Activated T-cell treated with anti-CD3 and anti-CD28 coated beads for 48 hours (primary cell): ENCODE measurements at regions not wholly inside any gene's neighbourhood (a gene's known extent, or its start where the extent isn't known, plus 50 kb on each side); places are given as distances from the start of the nearest gene placed in this dataset.
"Not testable (repeated sequence)": the region's sequence is repeated elsewhere in the genome, so short reads cannot be mapped to it uniquely, and the experiment has no call there.

Experiments
- DNase-seq: peaks from one replicate; pipeline ENCODE4 v3.0.0-alpha.2; 2020; ENCODE audit warnings: low read depth

- no peak for DNase-seq
Observed at GRCh38 chr14:105636935-105637334, 110.6 kb downstream of the TMEM121 start.

- DNase-seq, result not testable (repeated sequence)
Observed at GRCh38 chr14:105637345-105637744, 111.0 kb downstream of the TMEM121 start.

GRCh38 chr14:105639969-105640931, 113.9 kb downstream of the TMEM121 start:
- DNase-seq, result not testable (repeated sequence)

- no peak for DNase-seq
Observed at GRCh38 chr14:105641075-105641937, 114.9 kb downstream of the TMEM121 start.

GRCh38 chr14:105641951-105642350, 115.6 kb downstream of the TMEM121 start:
- DNase-seq, result not testable (repeated sequence)

- DNase-seq, result not testable (repeated sequence)
Observed at GRCh38 chr14:105642486-105642885, 116.1 kb downstream of the TMEM121 start.

- not testable (repeated sequence) for DNase-seq
Observed at GRCh38 chr14:105643406-105644052, 117.1 kb downstream of the TMEM121 start.

GRCh38 chr14:105644053-105644435, 117.7 kb downstream of the TMEM121 start:
- DNase-seq, result not testable (repeated sequence)

GRCh38 chr14:105644457-105644856, 118.1 kb downstream of the TMEM121 start:
- DNase-seq, result not testable (repeated sequence)

- DNase-seq, result not testable (repeated sequence)
Observed at GRCh38 chr14:105644891-105645290, 118.5 kb downstream of the TMEM121 start.

- DNase-seq, result not testable (repeated sequence)
Observed at GRCh38 chr14:105645389-105645788, 119.0 kb downstream of the TMEM121 start.

GRCh38 chr14:105646175-105646574, 119.8 kb downstream of the TMEM121 start:
- no peak for DNase-seq

GRCh38 chr14:105646711-105647281, 120.4 kb downstream of the TMEM121 start:
- not testable (repeated sequence) for DNase-seq

- not testable (repeated sequence) for DNase-seq
Observed at GRCh38 chr14:105647426-105647783, 121.0 kb downstream of the TMEM121 start.

- DNase-seq, result no peak
Observed at GRCh38 chr14:105647784-105648608, 121.6 kb downstream of the TMEM121 start.

GRCh38 chr14:105648609-105649535, 122.5 kb downstream of the TMEM121 start:
- not testable (repeated sequence) for DNase-seq

- DNase-seq, result not testable (repeated sequence)
Observed at GRCh38 chr14:105652317-105652716, 125.9 kb downstream of the TMEM121 start.

- DNase-seq, result not testable (repeated sequence)
Observed at GRCh38 chr14:105653921-105654320, 127.5 kb downstream of the TMEM121 start.

GRCh38 chr14:105659255-105659654, 132.9 kb downstream of the TMEM121 start:
- not testable (repeated sequence) for DNase-seq
